Astrocyte (in vitro differentiated cells and primary cell): ENCODE measurements at regions not wholly inside any gene's neighbourhood (a gene's known extent, or its start where the extent isn't known, plus 50 kb on each side); places are given as distances from the start of the nearest gene placed in this dataset.

Experiments used
- EZH2 ChIP-seq: IDR thresholded peaks from 2 replicates; pipeline ENCODE4 v1.6.1; 2012; ENCODE audit warnings: mild to moderate bottlenecking, low read length, inconsistent platforms; ENCODE audit not compliant: insufficient read depth
- TF ChIP-seq, protein P1 (sequence below): IDR thresholded peaks from 2 replicates; pipeline ENCODE4 v1.5.1; 2011; ENCODE audit warnings: low read depth, mild to moderate bottlenecking, inconsistent platforms, low read length, moderate library complexity; ENCODE audit not compliant: insufficient read depth

- TF ChIP-seq, protein P1, sequence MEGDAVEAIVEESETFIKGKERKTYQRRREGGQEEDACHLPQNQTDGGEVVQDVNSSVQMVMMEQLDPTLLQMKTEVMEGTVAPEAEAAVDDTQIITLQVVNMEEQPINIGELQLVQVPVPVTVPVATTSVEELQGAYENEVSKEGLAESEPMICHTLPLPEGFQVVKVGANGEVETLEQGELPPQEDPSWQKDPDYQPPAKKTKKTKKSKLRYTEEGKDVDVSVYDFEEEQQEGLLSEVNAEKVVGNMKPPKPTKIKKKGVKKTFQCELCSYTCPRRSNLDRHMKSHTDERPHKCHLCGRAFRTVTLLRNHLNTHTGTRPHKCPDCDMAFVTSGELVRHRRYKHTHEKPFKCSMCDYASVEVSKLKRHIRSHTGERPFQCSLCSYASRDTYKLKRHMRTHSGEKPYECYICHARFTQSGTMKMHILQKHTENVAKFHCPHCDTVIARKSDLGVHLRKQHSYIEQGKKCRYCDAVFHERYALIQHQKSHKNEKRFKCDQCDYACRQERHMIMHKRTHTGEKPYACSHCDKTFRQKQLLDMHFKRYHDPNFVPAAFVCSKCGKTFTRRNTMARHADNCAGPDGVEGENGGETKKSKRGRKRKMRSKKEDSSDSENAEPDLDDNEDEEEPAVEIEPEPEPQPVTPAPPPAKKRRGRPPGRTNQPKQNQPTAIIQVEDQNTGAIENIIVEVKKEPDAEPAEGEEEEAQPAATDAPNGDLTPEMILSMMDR = no peak
- no peak for TF ChIP-seq EZH2
Measured at GRCh38 chr13:72399351-72399750, 328.1 kb downstream of the MZT1 start.
